Fibroblast of upper back skin (primary cell): ENCODE measurements at regions not wholly inside any gene's neighbourhood (a gene's known extent, or its start where the extent isn't known, plus 50 kb on each side); places are given as distances from the start of the nearest gene placed in this dataset.
A peak's percentile ranks its signal among the peaks of the same experiment; 100 is the strongest.
"Not testable (repeated sequence)": the region's sequence is repeated elsewhere in the genome, so short reads cannot be mapped to it uniquely, and the experiment has no call there.

Experiments
- DNase-seq: peaks from one replicate; pipeline ENCODE4 v3.0.0-alpha.2; 2013

DNA sequence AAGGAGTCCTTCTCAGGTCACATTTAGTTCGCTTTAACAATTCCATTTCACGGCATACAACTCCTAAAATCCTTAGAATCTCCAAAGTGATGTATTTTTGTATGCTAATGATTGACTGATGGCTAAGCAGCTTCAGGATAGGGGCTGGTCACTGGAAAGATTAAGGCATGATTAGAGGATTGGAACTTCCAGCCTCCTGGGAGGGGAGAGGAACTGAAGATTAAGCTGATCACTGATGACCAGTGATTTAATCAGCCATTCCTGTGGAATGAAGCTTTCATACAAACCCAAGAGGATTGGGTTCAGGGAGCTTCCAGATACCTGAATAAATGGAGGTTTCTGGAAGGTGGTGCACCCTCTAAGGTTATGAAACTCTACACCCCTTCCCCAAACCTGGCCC lies 123.9 kb upstream of the CDK13 start:
- DNase-seq, result no peak

DNA sequence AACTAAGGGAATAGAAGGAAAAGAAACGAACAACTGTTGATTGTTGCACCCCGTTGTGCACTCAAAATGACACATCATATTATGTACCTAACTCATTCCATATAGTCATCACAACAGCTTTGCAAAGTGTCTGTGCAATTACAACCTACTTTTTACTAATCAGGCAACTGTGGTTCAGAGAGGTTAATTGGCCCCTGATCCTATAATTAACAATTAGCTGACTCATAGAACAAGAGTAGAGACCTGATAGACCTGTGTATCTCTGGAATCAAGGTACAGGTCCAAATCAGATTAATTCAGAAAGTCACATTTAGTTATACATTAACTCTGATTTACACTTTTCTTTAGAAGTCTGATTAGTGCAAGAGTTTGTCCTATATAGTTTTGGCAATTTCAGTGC lies 122.5 kb upstream of the CDK13 start:
- no peak for DNase-seq

DNA sequence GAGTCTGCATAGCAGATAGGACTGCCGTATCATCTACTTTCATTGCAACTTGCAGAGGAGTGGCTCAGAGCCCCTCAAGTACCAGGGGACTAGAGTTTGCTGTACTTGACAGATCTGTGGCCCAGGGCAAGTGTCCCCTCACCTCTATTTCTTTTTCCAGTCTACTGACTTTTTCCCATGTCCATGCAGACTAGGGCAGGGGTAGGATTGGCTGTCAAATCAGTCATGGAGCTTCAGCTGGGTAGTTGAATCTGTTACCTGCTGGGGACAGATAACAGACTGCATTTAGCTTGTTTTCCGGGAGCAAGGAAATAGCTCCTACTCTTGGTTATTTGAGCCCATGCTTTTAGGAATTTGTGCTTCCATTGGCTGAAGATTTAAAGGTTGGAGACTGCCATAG lies 121.0 kb upstream of the CDK13 start:
- DNase-seq, result no peak

DNA sequence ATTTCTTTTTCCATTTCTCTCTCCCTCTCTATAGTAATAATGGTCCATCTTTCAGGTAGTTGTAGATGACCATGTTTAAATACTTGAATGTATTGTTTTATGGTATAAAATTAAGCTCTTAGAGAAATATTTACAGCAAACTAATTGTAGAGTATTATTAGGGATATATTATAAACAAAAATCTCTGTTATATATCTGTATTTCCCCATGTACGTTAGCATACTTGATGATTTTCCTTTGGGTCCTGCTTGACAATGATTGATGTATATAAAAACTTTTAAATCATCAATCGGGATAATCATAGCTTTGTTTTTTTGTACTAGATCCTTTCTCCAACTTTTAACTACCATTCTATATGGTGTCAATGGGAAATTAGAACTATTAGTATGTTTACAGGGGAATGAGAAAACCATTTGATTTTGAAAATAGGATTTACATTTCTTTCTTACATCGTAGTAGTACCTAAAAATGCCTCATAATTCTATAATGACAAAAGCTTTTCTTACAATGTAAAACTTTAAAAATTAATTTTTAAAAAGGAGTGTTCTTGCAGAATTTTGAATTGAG lies 117.5 kb upstream of the CDK13 start:
- DNase-seq, result no peak

DNA sequence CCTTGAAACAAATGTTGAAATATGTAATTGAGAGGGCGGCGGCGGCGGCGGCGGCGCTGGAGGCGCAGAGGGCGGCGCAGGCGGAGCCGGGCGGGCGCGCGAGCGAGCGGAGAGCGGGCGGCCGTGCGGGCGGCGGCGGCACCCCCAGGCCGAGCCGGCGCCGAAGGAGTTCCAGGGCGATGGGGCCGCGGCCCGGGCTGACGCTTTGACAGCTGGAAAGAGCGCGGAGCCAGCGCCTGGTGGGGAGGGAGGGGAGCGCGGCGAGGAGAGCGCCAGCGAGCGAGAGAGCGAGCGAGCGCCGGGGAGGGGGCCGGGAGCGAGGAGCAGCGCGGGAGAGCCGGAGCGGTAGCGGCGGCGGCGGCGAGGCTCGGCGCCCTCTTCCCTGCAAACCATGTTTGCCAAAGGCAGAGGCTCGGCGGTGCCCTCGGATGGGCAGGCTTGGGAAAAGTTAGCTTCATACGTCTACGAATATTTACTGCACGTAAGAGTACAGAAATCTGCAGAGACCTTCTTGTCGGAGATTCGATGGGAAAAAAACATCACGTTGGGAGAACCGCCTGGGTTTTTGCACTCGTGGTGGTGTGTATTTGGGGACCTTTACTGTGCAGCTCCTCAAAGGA lies 116.8 kb upstream of the CDK13 start:
- peak; percentile 28 for DNase-seq

DNA sequence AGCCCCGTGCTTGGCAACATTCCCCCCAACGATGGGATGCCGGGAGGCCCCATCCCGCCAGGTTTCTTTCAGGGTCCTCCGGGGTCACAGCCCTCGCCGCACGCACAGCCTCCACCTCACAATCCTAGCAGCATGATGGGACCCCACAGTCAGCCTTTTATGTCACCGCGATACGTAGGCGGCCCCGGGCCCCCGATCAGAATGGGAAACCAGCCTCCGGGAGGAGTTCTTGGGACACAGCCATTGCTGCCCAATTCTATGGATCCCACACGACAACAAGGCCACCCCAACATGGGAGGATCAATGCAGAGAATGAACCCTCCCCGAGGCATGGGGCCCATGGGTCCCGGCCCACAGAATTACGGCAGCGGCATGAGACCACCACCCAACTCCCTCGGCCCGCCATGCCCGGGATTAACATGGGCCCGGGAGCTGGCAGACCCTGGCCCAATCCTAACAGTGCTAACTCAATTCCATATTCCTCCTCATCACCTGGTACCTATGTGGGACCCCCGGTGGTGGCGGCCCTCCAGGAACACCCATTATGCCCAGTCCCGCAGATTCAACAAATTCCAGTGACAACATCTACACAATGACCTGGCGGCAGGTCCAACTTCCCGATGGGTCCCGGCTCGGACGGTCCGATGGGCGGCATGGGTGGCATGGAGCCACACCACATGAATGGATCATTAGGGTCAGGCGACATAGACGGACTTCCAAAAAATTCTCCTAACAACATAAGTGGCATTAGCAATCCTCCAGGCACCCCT lies 116.0 kb upstream of the CDK13 start:
- not testable (repeated sequence) for DNase-seq

DNA sequence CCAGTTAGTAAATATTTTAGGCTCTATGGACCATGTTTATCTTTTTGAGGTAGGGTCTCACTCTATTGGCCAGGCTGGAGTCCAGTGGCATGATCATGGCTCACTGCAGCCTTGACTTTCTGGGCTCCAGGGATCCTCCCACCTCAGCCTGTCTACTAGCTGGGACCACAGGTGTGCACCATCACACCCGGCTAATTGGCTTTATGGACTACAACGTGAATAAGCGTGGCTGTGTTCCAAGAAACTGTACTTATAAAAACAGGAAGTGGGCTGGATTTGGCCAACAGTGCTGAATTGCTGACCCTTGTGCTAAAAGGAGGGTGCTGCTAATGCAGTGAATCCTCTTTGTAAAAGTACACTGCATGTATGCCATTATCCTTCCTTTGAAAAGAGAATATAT lies 111.7 kb upstream of the CDK13 start:
- DNase-seq, result peak; percentile 24

DNA sequence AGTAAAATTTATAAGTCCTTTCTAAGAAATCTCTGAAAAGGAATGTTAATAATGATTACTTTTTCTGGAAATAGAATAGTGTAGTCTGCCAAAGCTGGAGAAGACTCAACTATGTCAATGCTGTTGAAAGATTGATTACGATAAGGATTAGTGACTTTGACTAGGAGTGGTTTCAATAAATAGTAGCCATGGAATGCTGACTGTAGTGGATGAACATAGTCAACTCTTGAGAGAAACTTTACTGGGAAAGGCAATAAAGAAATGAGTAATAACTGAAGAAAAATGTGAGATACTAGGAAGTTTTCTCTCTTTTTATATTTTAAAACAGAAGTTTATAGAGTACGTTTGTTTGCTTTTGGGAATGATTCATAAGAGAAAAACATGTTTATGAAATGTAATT lies 105.0 kb upstream of the CDK13 start:
- peak; percentile 53 for DNase-seq

DNA sequence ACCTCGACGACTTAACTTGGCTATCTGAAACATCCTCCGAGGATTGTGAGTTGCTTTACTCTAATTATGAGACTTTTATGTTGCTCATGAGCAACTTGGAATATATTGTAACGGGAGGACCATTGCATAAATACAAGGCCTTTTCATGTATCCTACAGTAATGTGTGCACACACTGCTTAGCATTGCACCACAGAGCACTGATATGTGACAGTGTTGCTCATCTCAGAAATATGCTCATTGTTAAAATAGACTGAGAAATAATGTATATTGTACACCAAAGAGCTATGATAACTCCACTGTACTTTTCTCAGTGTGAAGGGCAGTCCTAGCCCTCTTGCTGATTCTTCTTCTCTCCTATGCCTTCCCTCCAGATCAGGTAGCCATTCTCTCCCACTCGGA lies 102.8 kb upstream of the CDK13 start:
- peak; percentile 16 for DNase-seq

DNA sequence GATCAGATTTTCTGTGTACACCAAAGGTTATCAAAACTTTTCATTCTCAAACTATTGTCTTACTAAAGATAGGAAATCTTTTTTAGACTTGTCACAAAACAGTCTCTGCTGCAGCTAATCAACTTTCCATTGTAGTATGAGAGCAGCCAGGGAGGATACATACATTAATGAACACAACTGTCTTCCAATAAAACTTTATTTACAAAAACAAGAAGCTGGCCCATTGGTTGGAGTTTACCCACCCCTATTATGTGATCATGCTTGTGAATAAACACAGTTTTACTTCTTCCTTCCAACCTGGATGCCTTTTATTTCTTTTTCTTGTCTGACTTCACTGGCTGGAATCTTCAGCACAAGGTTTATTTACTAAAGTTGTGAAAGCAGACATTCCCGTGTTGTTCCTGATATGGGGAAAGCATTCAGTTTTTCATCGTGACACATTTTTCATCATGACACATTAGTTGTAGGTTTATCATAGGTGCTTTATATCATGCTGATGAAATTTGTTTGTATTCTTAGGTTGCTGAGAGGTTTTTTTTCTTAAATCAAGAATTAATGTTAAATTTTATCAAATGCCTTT lies 98.5 kb upstream of the CDK13 start:
- DNase-seq, result no peak

DNA sequence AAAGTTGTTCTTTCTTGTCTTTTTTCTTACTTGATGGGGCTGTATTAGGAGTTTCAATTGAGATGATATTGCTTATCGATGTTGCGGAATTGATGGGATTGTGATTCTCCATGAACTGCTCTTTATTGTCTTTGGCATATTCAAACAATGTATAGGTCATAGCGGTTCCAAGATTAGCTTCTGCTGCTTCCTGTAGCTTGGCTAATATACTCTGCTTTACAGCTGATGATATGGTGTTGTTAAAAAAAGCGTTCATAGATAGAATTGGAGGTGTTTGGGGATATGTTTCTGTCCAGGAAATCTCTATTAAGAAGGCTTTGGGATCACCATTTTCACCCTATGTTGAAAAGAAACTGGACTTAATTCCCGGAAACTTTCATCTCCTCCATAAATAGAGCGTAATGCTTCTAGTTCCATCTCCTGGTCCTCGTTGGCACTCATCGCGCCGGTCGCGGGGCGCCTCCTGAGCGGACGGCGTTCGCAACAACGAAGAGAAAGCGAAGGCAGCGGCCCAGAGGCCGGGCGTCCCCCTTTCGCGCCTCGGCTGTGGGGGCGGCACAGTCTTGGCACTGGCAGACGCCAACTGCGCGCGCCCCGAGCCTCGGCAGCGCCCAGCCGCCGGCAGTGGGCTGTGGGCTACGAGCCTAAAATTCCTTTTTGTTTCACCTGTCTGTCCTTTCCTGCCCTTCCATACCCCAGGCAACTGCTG lies 95.3 kb upstream of the CDK13 start:
- not testable (repeated sequence) for DNase-seq

DNA sequence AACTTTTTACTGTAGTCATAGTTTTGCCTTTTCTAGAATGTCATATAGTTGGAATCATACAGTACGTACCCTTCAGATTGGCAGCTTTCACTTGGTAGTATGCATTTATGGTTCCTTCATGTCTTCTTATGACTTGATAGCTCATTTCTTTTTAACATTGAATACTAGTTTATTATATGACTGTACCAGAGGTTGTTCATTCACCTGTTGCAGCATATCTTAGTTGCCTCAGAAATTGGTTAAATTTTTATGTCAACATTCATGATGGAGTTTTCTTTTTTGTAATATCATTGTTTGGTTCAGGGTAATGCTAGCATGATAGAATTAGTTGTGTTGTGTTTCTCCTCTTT lies 94.8 kb upstream of the CDK13 start:
- DNase-seq, result no peak

DNA sequence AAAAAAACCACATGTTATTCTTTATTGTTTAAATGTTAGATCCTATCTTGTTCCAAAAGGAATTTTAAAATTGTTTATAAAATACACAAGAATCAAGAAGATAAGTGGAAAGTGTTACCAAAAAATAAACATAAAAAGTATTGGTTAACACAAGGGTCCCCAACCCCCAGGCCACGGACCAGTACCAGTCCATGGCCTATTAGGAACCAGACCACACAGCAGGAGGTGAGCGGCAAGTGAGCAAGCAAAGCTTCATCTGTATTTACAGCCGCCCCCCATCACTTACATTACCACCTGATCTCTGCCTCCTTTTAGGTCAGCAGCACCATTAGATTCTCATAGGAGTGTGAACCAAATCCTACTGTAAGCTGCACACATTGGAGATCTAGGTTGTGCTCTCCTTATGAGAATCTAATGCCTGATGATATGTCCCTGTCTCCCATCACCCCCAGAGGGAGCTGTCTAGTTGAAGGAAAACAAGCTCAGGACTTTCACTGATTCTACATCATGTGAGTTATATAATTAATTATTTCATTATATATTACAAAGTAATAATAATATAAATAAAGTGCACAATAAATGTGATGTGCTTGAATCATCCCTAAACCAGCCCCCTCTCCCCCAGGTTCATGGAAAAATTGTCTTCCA lies 86.3 kb upstream of the CDK13 start:
- DNase-seq, result peak; percentile 6

DNA sequence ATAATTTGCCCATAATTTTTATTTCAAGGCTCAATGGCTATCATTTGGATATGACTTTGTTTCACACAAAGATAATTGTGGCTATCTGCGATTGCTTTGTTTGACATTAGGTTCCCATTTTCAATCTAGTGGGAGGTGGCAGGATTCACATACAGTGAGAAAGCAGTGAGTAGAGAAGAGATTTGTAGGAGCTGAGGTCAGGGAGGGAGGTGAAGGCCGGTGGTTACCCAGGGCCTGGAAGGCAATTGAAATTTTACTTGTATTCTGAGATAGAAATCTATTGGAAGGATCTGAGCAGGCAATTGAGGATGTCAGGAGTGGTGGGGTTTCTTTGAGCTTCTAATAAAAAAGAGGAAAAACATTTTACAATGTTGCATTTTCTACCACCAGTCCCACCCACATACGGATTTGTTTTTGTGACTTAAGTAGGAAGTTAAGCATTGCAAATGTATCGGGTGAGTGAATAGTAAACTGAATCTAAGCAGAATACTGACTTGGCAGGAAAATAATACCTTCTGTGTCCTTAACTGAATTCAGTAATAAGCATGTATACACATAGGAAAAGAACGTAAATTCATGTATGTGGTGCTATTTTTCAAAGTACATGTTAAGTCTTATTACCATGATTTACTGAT lies 80.1 kb upstream of the CDK13 start:
- DNase-seq, result not testable (repeated sequence)

DNA sequence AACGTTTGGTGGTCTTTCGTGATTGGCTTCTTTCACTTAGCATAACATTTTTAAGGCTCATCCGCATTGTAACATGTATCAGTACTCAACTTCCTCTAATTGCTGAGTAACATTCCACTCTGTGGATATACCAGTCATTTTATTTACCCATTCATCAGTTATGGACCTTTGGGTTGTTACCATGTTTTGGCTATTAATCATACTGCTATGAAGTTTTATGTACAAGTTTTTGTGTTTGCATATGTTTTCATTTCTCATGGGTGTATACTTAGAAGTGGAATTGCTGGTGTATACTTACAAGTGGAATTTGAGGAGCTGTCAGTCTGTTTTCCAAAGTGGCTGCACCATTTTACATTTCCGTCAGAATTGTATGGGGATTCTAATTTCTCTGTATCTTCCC lies 78.4 kb upstream of the CDK13 start:
- DNase-seq, result not testable (repeated sequence)

DNA sequence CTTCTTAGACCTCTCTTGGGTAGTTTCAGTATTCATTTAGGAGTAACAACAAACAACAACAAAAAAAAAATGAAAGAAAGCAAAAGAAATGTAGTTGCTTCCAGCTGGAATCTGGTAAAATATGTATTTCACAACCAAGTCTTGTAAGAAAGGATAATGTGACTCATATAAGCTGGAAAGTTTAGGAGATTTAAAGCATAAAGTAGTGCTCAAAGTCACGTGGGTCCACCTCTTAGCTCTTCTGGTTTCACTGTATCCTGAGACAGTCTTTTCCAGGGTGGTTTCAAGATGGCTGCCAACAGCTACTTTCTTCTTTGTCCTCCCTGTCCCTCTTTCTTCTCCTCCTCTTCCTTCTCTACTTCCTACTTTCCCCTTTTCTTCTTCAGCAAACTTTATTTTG lies 69.5 kb upstream of the CDK13 start:
- DNase-seq, result peak; percentile 31

DNA sequence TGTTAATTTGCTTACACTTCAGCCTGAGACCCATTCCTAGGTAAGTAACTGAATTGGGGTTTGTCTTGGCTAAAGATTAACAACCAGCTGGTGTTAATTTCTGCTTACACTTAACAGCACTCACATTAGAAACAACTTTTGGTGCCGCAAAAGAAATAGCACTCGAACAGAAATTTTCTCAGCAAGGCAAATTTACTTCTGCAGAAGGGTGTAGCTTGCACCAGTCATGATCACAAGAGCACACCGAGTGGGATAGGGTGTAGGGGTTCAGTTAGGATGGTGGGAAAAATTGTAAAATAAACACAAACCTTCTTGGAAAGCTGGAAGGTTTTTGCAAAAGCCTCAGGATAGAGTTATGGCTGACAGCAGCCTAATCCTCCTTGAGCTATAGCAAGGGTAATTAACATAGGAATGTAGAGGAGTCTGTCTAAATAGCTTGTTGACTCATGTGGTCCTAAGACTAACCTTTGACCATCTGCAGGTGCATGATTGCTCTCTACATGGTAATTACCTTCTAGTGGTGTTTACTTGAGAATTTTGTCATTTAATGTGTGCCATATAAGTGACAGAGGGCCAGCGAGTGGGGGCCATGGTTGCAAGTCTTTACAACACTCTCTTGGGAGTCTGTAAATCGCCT lies 67.8 kb upstream of the CDK13 start:
- DNase-seq, result no peak

DNA sequence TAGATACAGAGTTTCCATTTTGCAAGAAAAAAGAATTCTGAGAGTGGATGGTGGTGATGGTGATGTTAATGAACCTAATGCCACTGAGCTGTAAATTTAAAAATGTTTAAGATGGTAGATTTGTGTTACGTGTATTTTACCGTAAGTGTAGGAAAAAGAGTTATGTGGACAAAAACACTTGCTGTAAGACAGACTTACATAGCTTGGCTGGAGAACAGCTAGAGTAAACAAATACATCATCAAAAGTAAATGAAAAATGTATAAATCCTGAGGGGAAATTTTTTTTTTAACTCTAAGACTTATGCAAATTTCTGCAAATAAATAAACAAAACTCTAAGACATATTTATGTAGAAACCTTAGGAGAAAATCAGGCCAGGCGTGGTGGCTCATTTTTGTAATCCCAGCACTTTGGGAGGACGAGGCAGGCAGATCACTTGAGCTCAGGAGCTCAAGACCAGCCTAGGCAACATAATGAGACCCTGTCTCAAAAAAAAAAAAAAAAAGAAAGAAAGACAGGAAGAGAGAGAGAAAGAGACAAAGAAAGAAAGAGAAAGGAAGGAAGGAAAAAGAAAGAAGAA lies 66.2 kb upstream of the CDK13 start:
- DNase-seq, result no peak

DNA sequence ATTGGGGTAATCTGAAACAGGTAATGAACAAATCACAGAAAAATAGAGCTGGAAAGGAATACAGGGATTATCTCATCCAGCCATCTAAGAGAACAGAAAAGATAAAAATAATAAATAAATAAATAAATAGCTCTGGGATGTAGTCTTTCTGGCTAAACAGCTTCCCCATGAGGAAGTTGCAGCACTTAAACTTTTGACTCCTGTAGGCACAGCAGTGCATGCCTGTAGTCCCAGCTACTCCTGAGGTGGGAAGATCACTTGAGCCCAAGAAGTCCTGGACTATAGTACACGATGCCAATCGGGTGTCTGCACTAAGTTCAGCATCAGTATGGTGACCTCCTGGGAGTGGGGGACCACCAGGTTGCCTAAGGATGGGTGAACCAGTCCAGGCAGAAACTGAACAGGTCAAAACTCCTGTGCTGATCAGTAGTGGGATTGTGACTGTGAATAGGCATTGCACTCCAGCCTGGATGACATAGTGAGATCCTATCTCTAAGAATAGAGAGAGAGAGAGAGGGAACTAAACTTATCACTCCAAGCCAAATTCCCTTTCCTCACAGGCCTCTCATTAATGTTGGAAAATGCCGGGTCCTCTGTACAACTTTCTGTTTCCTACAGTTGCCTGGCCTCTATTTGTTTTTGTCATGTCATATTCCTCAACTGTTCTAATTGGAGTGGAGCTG lies 61.7 kb upstream of the CDK13 start:
- DNase-seq, result no peak

DNA sequence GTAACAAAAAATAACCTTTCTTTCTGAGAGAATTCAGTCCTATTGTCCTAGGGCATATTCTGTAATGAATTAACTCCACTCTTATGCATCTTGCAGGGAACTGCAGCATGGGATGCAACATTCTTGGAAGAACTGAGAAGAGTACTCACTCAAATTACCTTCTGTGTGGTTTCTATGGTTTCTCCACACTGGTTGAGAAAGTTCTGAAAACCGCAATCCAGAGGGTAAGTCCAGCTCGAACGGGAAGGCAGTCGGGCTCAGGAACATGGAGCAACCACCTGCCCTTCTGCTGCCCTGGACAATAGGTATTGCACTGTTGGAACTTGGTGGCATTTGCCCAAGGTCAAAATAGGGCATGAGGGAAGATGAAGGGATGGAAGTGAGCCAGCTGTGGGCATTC lies 59.6 kb upstream of the CDK13 start:
- DNase-seq, result no peak

DNA sequence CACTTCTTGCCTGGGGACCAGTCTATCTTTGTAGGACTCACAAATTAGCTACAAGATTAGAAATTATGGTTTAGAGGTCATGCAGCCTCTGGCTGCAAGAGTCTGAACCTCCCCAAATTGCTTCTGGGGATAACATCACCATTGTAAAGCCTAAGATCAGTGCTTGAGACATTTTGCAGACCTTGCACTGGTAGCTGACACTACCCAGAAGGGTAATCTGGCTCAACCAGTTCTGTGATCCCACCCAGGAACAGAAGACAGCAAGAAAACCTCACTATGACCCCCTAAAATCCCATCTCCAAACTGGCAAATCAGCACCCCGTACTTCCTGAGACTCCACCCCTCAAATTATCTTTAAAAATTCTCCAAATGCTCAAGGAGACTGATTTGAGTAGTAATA lies 58.2 kb upstream of the CDK13 start:
- DNase-seq, result no peak
